HEK293 (cell line): ENCODE measurements at regions not wholly inside any gene's neighbourhood (a gene's known extent, or its start where the extent isn't known, plus 50 kb on each side); places are given as distances from the start of the nearest gene placed in this dataset.

Experiments used
- CTCF ChIA-PET: fragments of 350-600 bp; formaldehyde crosslinking; extraction: SDS; loops from one replicate; lab custom pipeline; 2021; ENCODE audit warnings: antibody characterized with exemption; lab: Yijun Ruan, JAX
- POLR2A ChIA-PET: fragments of 300-600 bp; formaldehyde crosslinking; extraction: SDS; loops from one replicate; lab custom pipeline; 2020; ENCODE audit warnings: antibody characterized with exemption, inconsistent platforms; lab: Yijun Ruan, JAX
- H3K27ac ChIP-seq: fragments of 200-500 bp; sonication (Bioruptor generic); 2 replicates; pipeline ENCODE4 v1.5.1; 2014; ENCODE audit warnings: low read depth, low read length, control low read depth, inconsistent platforms; ENCODE audit errors: extremely low read depth
- H3K36me3 ChIP-seq, 2 experiments: fragments of 200-500 bp in 1 of 2; sonication (Bioruptor generic) in 1 of 2; 1 replicate in 1 of 2; 2 replicates in 1 of 2; pipeline ENCODE4 v1.5.1; 2014 to 2017; ENCODE audit warnings: inconsistent platforms in 2 of 2, low read length in 2 of 2; ENCODE audit not compliant: control insufficient read depth in 2 of 2, insufficient read depth in 1 of 2
- H3K4me1 ChIP-seq: fragments of 200-500 bp; sonication (Bioruptor generic); 2 replicates; pipeline ENCODE4 v1.5.1; 2014; ENCODE audit warnings: mild to moderate bottlenecking, low read length, inconsistent platforms; ENCODE audit not compliant: control insufficient read depth, insufficient read depth
- H3K4me3 ChIP-seq: 2 replicates; pipeline ENCODE4 v1.5.1; 2011; ENCODE audit warnings: low read depth, mild to moderate bottlenecking, control low read depth, low read length, moderate library complexity
- H3K9me3 ChIP-seq: fragments of 200-500 bp; sonication (Bioruptor generic); 2 replicates; pipeline ENCODE4 v1.5.1; 2014; ENCODE audit warnings: low read depth, low read length, inconsistent platforms; ENCODE audit not compliant: control insufficient read depth, insufficient read depth
- EGR2 ChIP-seq: fragments of 450-650 bp; formaldehyde crosslinking; IDR thresholded peaks from 2 replicates; pipeline ENCODE4 v1.5.1; 2016; ENCODE audit warnings: low read depth, missing biosample characterization, missing genetic modification characterization
- GLIS2 ChIP-seq: fragments of 450-650 bp; formaldehyde crosslinking; IDR thresholded peaks from 2 replicates; pipeline ENCODE4 v1.5.1; 2016; ENCODE audit warnings: missing biosample characterization, missing genetic modification characterization
- HOXC10 ChIP-seq: sonication (generic); formaldehyde crosslinking; IDR thresholded peaks from 2 replicates; pipeline ENCODE4 v1.8.1; 2023; ENCODE audit warnings: mild to moderate bottlenecking, missing genetic modification reagents
- KLF7 ChIP-seq: fragments of 450-650 bp; formaldehyde crosslinking; IDR thresholded peaks from 2 replicates; pipeline ENCODE4 v1.5.1; 2016; ENCODE audit warnings: missing biosample characterization, missing genetic modification characterization, borderline replicate concordance
- MEIS1 ChIP-seq: sonication (generic); formaldehyde crosslinking; IDR thresholded peaks from 2 replicates; pipeline ENCODE4 v1.8.1; 2022; ENCODE audit warnings: missing genetic modification reagents, mild to moderate bottlenecking, borderline replicate concordance
- PRDM1 ChIP-seq: fragments of 450-650 bp; formaldehyde crosslinking; IDR thresholded peaks from 2 replicates; pipeline ENCODE4; 2016; ENCODE audit warnings: missing biosample characterization, missing genetic modification characterization
- SALL2 ChIP-seq: fragments of 450-650 bp; formaldehyde crosslinking; IDR thresholded peaks from 2 replicates; pipeline ENCODE4 v1.5.0; 2017; ENCODE audit warnings: missing biosample characterization, mild to moderate bottlenecking, missing genetic modification characterization, borderline replicate concordance
- ZNF121 ChIP-seq: fragments of 450-650 bp; formaldehyde crosslinking; IDR thresholded peaks from 2 replicates; pipeline ENCODE4 v1.5.1; 2016; ENCODE audit warnings: missing biosample characterization, missing genetic modification characterization
- ZNF175 ChIP-seq: fragments of 450-650 bp; formaldehyde crosslinking; IDR thresholded peaks from 2 replicates; pipeline ENCODE4 v1.5.1; 2016; ENCODE audit warnings: missing biosample characterization, missing genetic modification characterization
- ZNF24 ChIP-seq: fragments of 450-650 bp; formaldehyde crosslinking; IDR thresholded peaks from 2 replicates; pipeline ENCODE4 v1.5.1; 2016; ENCODE audit warnings: missing biosample characterization, missing genetic modification characterization
- ZNF302 ChIP-seq: fragments of 450-650 bp; formaldehyde crosslinking; IDR thresholded peaks from 2 replicates; pipeline ENCODE4 v1.5.1; 2016; ENCODE audit warnings: missing biosample characterization, missing genetic modification characterization, low read depth
- ZNF341 ChIP-seq: fragments of 450-650 bp; formaldehyde crosslinking; IDR thresholded peaks from 2 replicates; pipeline ENCODE4; 2016; ENCODE audit warnings: low read depth, missing biosample characterization, missing genetic modification characterization
- ZNF394 ChIP-seq: fragments of 450-650 bp; formaldehyde crosslinking; IDR thresholded peaks from 2 replicates; pipeline ENCODE4 v1.5.1; 2016; ENCODE audit warnings: missing biosample characterization, missing genetic modification characterization, mild to moderate bottlenecking, moderate library complexity, borderline replicate concordance
- ZNF416 ChIP-seq: fragments of 450-650 bp; formaldehyde crosslinking; IDR thresholded peaks from 2 replicates; pipeline ENCODE4 v1.5.1; 2016; ENCODE audit warnings: missing biosample characterization, missing genetic modification characterization
- ZNF501 ChIP-seq: fragments of 450-650 bp; formaldehyde crosslinking; IDR thresholded peaks from 2 replicates; pipeline ENCODE4 v1.5.1; 2016; ENCODE audit warnings: missing biosample characterization, missing genetic modification characterization
- ZNF521 ChIP-seq: fragments of 450-650 bp; formaldehyde crosslinking; IDR thresholded peaks from 2 replicates; pipeline ENCODE4 v1.5.1; 2017; ENCODE audit warnings: missing biosample characterization, mild to moderate bottlenecking, missing genetic modification characterization
- ZNF776 ChIP-seq: fragments of 450-650 bp; formaldehyde crosslinking; IDR thresholded peaks from 2 replicates; pipeline ENCODE4 v1.5.0; 2017; ENCODE audit warnings: missing biosample characterization, missing genetic modification characterization, borderline replicate concordance
- ZNF830 ChIP-seq: fragments of 450-650 bp; IDR thresholded peaks from 2 replicates; pipeline ENCODE4 v1.5.0; 2018; ENCODE audit warnings: missing biosample characterization, missing genetic modification characterization, low read depth, mild to moderate bottlenecking, moderate library complexity
- TF ChIP-seq, protein P1 (sequence below): fragments of 450-650 bp; formaldehyde crosslinking; IDR thresholded peaks from 2 replicates; pipeline ENCODE4 v1.5.0; 2017; ENCODE audit warnings: missing biosample characterization, missing genetic modification characterization, borderline replicate concordance
- TF ChIP-seq, protein P2 (sequence below): fragments of 450-650 bp; formaldehyde crosslinking; IDR thresholded peaks from 2 replicates; pipeline ENCODE4 v1.5.1; 2017; ENCODE audit warnings: missing biosample characterization, mild to moderate bottlenecking, missing genetic modification characterization, moderate library complexity
- TF ChIP-seq, protein P3 (sequence below): IDR thresholded peaks from 2 replicates; pipeline ENCODE4 v1.6.1; 2011; ENCODE audit warnings: mild to moderate bottlenecking, low read depth, low read length, borderline replicate concordance
- TF ChIP-seq, protein P4 (sequence below): fragments of 450-650 bp; formaldehyde crosslinking; IDR thresholded peaks from 2 replicates; pipeline ENCODE4 v1.5.1; 2016; ENCODE audit warnings: missing biosample characterization, missing genetic modification characterization
- TF ChIP-seq, protein P5 (sequence below): fragments of 450-650 bp; formaldehyde crosslinking; IDR thresholded peaks from 2 replicates; pipeline ENCODE4 v1.5.1; 2016; ENCODE audit warnings: missing biosample characterization, missing genetic modification characterization
- TF ChIP-seq, protein P6 (sequence below): fragments of 450-650 bp; formaldehyde crosslinking; optimal IDR thresholded peaks from 2 replicates; pipeline ENCODE3; 2016; ENCODE audit warnings: missing biosample characterization, mild to moderate bottlenecking, missing genetic modification characterization

DNA sequence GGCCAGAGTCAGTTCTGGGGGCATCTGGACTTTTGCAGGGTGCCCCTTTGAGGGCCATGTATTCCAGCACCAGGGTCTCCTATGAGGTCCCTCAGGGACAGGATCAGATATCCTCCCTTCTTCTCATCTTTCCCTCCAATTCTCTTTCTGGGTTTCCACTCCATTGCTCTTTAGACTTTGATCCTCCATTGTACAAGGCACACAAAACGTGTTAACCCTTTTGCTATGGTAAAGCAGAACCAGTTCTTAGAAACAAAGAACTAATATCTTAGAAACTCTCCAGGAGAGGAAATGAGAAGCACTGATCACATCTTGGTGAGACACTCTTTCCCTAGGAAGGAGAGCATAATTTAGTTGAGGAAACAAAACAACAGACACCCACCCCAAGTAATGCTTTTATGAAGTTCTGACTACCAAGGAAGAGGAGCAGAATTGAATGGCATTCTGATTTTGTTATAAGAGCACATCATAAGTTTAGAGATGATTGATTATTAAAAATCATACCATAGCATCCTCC, 200.7 kb upstream of the NPY2R start:
- H3K9me3 ChIP-seq = no peaks in the 10 kb centered on the region
- ChIA-PET CTCF (interaction anchor here (1.0 kb wide), 1 partner anchor 19 kb away, joined by 3 read pairs; no protein-coding TSS in a partner anchor), POLR2A (no interaction called here)
- no peak for TF ChIP-seq HOXC10
- TF ChIP-seq GLIS2 (tag by site-specific recombination) = no peak
- TF ChIP-seq, protein P1, sequence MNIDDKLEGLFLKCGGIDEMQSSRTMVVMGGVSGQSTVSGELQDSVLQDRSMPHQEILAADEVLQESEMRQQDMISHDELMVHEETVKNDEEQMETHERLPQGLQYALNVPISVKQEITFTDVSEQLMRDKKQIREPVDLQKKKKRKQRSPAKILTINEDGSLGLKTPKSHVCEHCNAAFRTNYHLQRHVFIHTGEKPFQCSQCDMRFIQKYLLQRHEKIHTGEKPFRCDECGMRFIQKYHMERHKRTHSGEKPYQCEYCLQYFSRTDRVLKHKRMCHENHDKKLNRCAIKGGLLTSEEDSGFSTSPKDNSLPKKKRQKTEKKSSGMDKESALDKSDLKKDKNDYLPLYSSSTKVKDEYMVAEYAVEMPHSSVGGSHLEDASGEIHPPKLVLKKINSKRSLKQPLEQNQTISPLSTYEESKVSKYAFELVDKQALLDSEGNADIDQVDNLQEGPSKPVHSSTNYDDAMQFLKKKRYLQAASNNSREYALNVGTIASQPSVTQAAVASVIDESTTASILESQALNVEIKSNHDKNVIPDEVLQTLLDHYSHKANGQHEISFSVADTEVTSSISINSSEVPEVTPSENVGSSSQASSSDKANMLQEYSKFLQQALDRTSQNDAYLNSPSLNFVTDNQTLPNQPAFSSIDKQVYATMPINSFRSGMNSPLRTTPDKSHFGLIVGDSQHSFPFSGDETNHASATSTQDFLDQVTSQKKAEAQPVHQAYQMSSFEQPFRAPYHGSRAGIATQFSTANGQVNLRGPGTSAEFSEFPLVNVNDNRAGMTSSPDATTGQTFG (tag by site-specific recombination) = no peak
- TF ChIP-seq EGR2 (tag by site-specific recombination) = no peak
- TF ChIP-seq ZNF24 (tag by site-specific recombination) = no peak
- TF ChIP-seq, protein P2, sequence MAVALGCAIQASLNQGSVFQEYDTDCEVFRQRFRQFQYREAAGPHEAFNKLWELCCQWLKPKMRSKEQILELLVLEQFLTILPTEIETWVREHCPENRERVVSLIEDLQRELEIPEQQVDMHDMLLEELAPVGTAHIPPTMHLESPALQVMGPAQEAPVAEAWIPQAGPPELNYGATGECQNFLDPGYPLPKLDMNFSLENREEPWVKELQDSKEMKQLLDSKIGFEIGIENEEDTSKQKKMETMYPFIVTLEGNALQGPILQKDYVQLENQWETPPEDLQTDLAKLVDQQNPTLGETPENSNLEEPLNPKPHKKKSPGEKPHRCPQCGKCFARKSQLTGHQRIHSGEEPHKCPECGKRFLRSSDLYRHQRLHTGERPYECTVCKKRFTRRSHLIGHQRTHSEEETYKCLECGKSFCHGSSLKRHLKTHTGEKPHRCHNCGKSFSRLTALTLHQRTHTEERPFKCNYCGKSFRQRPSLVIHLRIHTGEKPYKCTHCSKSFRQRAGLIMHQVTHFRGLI (tag by site-specific recombination) = no peak
- no peak for TF ChIP-seq ZNF776 (tag by site-specific recombination)
- TF ChIP-seq, protein P3, sequence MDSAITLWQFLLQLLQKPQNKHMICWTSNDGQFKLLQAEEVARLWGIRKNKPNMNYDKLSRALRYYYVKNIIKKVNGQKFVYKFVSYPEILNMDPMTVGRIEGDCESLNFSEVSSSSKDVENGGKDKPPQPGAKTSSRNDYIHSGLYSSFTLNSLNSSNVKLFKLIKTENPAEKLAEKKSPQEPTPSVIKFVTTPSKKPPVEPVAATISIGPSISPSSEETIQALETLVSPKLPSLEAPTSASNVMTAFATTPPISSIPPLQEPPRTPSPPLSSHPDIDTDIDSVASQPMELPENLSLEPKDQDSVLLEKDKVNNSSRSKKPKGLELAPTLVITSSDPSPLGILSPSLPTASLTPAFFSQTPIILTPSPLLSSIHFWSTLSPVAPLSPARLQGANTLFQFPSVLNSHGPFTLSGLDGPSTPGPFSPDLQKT = no peak
- TF ChIP-seq PRDM1 = no peak
- no peaks in the 10 kb centered on the region for H3K4me1 ChIP-seq
- no peaks in the 10 kb centered on the region for H3K36me3 ChIP-seq
- H3K27ac ChIP-seq = no peak overlapping the region
- H3K4me3 ChIP-seq = no peak overlapping the region

DNA sequence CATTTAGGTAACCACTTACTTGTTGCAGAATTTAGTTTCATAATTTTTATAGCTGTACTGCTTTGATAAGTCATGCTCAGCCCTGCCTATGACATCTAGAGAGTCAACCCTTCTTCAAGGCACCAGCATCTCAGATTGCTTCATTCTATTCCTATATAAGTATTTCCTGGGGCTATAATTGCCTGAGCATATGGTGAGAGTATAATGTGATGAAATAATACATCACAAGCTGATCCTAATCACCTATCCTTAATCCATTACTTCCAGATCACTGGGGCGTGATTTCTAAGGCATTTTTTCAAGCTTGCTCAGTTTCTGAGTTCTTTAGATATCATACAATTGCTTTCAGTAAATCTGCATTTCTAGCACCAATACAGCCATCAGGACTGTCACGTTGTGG, 200.0 kb upstream of the NPY2R start:
- POLR2A ChIA-PET = no interaction called here

DNA sequence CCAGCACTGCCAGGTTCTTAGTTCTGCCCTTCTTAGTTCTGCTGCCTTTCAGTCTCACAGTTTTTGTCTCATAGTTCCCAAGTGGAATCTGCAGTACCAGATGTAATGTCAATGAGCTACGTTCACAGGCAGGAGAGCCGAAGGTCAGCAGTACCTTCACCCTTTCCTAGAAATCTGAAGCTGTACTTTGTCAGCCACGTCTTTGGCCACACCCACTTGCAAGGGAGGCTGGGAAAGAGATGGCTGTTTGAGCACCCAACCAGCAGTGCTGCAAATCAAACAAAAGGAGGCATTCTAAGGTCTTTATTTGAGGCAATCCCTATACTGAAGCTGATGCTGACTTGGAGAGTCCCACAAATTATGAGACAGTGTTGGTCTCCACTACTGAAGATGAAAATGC, 199.1 kb upstream of the NPY2R start:
- no peak overlapping the region for H3K27ac ChIP-seq
- no peaks in the 10 kb centered on the region for H3K36me3 ChIP-seq
- no peaks in the 10 kb centered on the region for H3K9me3 ChIP-seq
- no peaks in the 10 kb centered on the region for H3K4me1 ChIP-seq
- H3K4me3 ChIP-seq = no peak overlapping the region
- ChIA-PET POLR2A (no interaction called here), CTCF (no interaction called here)
- no peak for TF ChIP-seq MEIS1 (CRISPR knock-in tag)
- TF ChIP-seq, protein P4, sequence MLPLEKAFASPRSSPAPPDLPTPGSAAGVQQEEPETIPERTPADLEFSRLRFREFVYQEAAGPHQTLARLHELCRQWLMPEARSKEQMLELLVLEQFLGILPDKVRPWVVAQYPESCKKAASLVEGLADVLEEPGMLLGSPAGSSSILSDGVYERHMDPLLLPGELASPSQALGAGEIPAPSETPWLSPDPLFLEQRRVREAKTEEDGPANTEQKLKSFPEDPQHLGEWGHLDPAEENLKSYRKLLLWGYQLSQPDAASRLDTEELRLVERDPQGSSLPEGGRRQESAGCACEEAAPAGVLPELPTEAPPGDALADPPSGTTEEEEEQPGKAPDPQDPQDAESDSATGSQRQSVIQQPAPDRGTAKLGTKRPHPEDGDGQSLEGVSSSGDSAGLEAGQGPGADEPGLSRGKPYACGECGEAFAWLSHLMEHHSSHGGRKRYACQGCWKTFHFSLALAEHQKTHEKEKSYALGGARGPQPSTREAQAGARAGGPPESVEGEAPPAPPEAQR (tag by site-specific recombination) = no peak
- TF ChIP-seq ZNF501 = no peak
- TF ChIP-seq ZNF175 (tag by site-specific recombination) = no peak
- TF ChIP-seq, protein P5, sequence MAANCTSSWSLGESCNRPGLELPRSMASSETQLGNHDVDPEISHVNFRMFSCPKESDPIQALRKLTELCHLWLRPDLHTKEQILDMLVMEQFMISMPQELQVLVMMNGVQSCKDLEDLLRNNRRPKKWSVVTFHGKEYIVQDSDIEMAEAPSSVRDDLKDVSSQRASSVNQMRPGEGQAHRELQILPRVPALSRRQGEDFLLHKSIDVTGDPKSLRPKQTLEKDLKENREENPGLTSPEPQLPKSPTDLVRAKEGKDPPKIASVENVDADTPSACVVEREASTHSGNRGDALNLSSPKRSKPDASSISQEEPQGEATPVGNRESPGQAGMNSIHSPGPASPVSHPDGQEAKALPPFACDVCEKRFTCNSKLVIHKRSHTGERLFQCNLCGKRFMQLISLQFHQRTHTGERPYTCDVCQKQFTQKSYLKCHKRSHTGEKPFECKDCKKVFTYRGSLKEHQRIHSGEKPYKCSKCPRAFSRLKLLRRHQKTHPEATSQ = no peak
- no peak for TF ChIP-seq ZNF521
- TF ChIP-seq SALL2 (tag by site-specific recombination) = no peak
- no peak for TF ChIP-seq ZNF394 (tag by site-specific recombination)
- no peak for TF ChIP-seq ZNF302 (tag by site-specific recombination)
- TF ChIP-seq ZNF121 (tag by site-specific recombination) = no peak
- no peak for TF ChIP-seq ZNF830 (tag by site-specific recombination)
- TF ChIP-seq ZNF416 (tag by site-specific recombination) = no peak

More for the DNA sequence above, 200.0 kb upstream of the NPY2R start:
- TF ChIP-seq ZNF341 = no peak
- TF ChIP-seq KLF7 (tag by site-specific recombination) = no peak
- TF ChIP-seq, protein P6, sequence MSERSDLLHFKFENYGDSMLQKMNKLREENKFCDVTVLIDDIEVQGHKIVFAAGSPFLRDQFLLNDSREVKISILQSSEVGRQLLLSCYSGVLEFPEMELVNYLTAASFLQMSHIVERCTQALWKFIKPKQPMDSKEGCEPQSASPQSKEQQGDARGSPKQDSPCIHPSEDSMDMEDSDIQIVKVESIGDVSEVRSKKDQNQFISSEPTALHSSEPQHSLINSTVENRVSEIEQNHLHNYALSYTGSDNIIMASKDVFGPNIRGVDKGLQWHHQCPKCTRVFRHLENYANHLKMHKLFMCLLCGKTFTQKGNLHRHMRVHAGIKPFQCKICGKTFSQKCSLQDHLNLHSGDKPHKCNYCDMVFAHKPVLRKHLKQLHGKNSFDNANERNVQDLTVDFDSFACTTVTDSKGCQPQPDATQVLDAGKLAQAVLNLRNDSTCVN (tag by site-specific recombination) = no peak
- H3K27ac ChIP-seq = no peak overlapping the region
- CTCF ChIA-PET = interaction anchor here (1.0 kb wide), 1 partner anchor 19 kb away, joined by 3 read pairs; no protein-coding TSS in a partner anchor
- H3K36me3 ChIP-seq = no peaks in the 10 kb centered on the region
- no peaks in the 10 kb centered on the region for H3K4me1 ChIP-seq
- H3K9me3 ChIP-seq = no peaks in the 10 kb centered on the region
- H3K4me3 ChIP-seq = no peak overlapping the region
